ENCODE measurements at regions not wholly inside any gene's neighbourhood (a gene's known extent, or its start where the extent isn't known, plus 50 kb on each side); places are given as distances from the start of the nearest gene placed in this dataset.

GRCh38 chr5:123751670-123752069 lies 239.7 kb downstream of the CSNK1G3 start:
- Histone ChIP-seq H2BK120ac (replicated peaks; ENCODE audit: low read depth, low read length) (no peak overlapping the region), H3K23ac (ENCODE audit: insufficient read length) (no peak overlapping the region), H3K79me2 (ENCODE audit: control insufficient read depth in 1 of 2, insufficient read depth in 2 of 2, low read length in 2 of 2) (no peaks in the 10 kb centered on the region), H3K18ac (ENCODE audit: extremely low read depth, low read length) (no peak overlapping the region), H4K8ac (ENCODE audit: extremely low read depth, insufficient read depth, low read length) (no peak overlapping the region), H4K91ac (replicated peaks; ENCODE audit: insufficient read length, low read length) (no peak overlapping the region), H3K79me1 (ENCODE audit: low read depth, low read length) (no peaks in the 10 kb centered on the region), H2BK20ac (ENCODE audit: low read length) (no peak overlapping the region), H4K5ac (ENCODE audit: insufficient read length, low read depth, low read length) (no peak overlapping the region), H4K20me1 (replicated peaks in 1 of 2; ENCODE audit: control insufficient read depth in 1 of 2, insufficient read depth in 2 of 2, low read length in 2 of 2) (no peaks in the 10 kb centered on the region), H3K4ac (replicated peaks; ENCODE audit: insufficient read length, low read depth, low read length) (no peak overlapping the region), H2BK12ac (ENCODE audit: low read depth, low read length) (no peak overlapping the region), H3K23me2 (ENCODE audit: low read depth, low read length) (peaks cover 2% of the 10 kb centered on the region; the same call in 1 of the 2 replicates), H2AFZ (ENCODE audit: low read length) (no peak overlapping the region), H2AK5ac (ENCODE audit: low read depth, low read length) (no peak overlapping the region), H3K56ac (replicated peaks; ENCODE audit: insufficient read length, low read depth, low read length) (no peak overlapping the region), H3K4me3 (ENCODE audit: extremely low read depth in 1 of 4, insufficient read depth in 2 of 4, low read depth in 3 of 4, low read length in 4 of 4) (no peak overlapping the region), H3K4me1 (replicated peaks in 1 of 4; ENCODE audit: control insufficient read depth in 3 of 4, insufficient read depth in 4 of 4, low read length in 3 of 4) (peaks cover 0 to 6% (median 3%) of the 10 kb centered on the region in 4 experiments; a peak in 3 of 7 replicates), H3K27ac (ENCODE audit: low read depth, low read length) (no peak overlapping the region), H3K36me3 (ENCODE audit: control insufficient read depth in 2 of 4, insufficient read depth in 4 of 4, low read length in 3 of 4) (no peaks in the 10 kb centered on the region), H2BK15ac (ENCODE audit: low read length) (no peak overlapping the region), H2BK5ac (ENCODE audit: low read depth, low read length) (no peak overlapping the region), H3K27me3 (replicated peaks in 1 of 4; ENCODE audit: control insufficient read depth in 3 of 4, extremely low read depth in 1 of 4, insufficient read depth in 3 of 4, low read length in 3 of 4) (no peaks in the 10 kb centered on the region), H3K14ac (ENCODE audit: insufficient read length) (no peak overlapping the region), H3K4me2 (ENCODE audit: insufficient read depth in 1 of 2, low read depth in 2 of 2, low read length in 2 of 2) (no peak overlapping the region), H3K9me3 (ENCODE audit: insufficient read depth in 2 of 2, low read depth in 1 of 2, low read length in 1 of 2) (no peaks in the 10 kb centered on the region), H3K9ac (replicated peaks in 1 of 4; ENCODE audit: extremely low read depth in 1 of 4, low read depth in 3 of 4, low read length in 3 of 4) (no peak overlapping the region)
- FAIRE-seq = no peak
- TF ChIP-seq BACH1 (IDR thresholded peaks at IDR 0.05; ENCODE audit: low read length) (no peak), PHF8 (conservative IDR thresholded peaks at IDR 0.05; ENCODE audit: low read depth, low read length) (no peak), EZH2 (IDR thresholded peaks at IDR 0.05; ENCODE audit: low read depth, low read length, severe bottlenecking) (no peak), MAX (IDR thresholded peaks at IDR 0.05) (no peak), RFX5 (IDR thresholded peaks at IDR 0.05; ENCODE audit: borderline replicate concordance, low read depth, low read length) (no peak), BCL11A (IDR thresholded peaks at IDR 0.05; ENCODE audit: low read depth in 2 of 2, low read length in 2 of 2) (no peak), MAFK (IDR thresholded peaks at IDR 0.05; ENCODE audit: low read depth, low read length) (no peak)
- CTCF ChIA-PET (ENCODE audit: partially characterized antibody) = no interaction called here
- POLR2A ChIA-PET (ENCODE audit: partially characterized antibody) = no interaction called here
- DNase-seq (ENCODE audit: low read depth in 1 of 2, low spot score in 2 of 2) = no peak
- no CpG with 5 or more reads among the region's 3 CpGs for WGBS, 2 experiments (ENCODE audit: extremely low coverage in 1 of 2, insufficient coverage in 1 of 2, insufficient read length in 1 of 2, insufficient replicate concordance in 2 of 2, low coverage in 1 of 2, low lambda C conversion rate in 2 of 2, missing lambda C conversion rate in 1 of 2)

All from H1 (cell line).